GM21447 (cell line): ENCODE measurements at regions not wholly inside any gene's neighbourhood (a gene's known extent, or its start where the extent isn't known, plus 50 kb on each side); places are given as distances from the start of the nearest gene placed in this dataset.

Source experiments
- ATAC-seq: cut with Tn5 transposase; IDR thresholded peaks from one replicate; pipeline ENCODE4 v1.9.1; 2021; ENCODE audit not compliant: unreplicated experiment

GRCh38 chr2:16016282-16016681 is 75.9 kb downstream of the MYCN start:
- ATAC-seq, result no peak

DNA sequence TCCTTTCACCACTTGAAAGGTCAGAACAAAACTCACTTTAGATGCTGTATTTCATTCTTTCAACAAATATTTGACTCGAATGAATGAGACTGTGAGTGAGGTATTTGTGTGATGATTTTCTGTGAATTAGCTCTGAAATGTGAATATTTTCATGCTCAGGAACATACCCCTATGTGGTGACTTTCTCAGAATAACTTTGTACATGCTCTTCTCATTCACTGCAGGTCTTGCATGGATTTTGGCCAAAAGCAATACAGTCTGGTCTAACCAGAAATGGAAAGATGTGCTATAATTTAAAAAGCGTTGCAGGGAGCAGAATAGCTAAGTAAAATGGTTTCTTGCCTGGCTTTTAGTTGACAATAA is 75.5 kb downstream of the MYCN start:
- no peak for ATAC-seq

DNA sequence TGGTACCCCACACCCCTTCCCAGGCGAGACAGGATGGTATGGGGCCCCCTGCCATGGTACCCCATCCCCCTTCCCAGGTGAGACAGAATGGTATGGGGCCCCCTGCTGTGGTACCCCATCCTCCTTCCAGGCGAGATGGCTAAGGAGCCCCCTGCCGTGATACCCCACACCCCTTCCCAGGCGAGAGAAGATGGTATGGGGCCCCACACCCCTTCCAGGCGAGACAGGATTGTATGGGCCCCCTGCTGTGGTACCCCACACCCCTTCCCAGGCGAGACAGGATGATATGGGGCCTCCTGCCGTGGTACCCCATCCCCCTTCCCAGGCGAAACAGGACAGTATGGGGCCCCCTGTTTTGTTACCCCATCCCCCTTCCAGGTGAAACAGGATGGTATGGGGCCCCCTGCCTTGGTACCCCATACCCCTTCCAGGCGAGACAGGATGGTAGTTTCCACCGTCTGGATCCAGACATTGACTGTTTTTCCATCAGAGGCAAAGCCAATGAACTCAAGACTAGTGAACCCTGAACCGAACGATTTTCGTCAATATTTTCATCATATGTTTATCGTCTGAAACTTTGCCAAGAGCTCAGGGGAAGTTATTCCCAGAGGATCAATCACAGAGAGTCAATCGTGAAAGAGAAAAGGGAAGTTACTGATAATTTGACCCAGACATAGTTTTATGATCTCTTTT is 75.0 kb downstream of the MYCN start:
- ATAC-seq, result no peak

- ATAC-seq, result no peak
Observed at GRCh38 chr2:16014802-16015201, 74.5 kb downstream of the MYCN start.

DNA sequence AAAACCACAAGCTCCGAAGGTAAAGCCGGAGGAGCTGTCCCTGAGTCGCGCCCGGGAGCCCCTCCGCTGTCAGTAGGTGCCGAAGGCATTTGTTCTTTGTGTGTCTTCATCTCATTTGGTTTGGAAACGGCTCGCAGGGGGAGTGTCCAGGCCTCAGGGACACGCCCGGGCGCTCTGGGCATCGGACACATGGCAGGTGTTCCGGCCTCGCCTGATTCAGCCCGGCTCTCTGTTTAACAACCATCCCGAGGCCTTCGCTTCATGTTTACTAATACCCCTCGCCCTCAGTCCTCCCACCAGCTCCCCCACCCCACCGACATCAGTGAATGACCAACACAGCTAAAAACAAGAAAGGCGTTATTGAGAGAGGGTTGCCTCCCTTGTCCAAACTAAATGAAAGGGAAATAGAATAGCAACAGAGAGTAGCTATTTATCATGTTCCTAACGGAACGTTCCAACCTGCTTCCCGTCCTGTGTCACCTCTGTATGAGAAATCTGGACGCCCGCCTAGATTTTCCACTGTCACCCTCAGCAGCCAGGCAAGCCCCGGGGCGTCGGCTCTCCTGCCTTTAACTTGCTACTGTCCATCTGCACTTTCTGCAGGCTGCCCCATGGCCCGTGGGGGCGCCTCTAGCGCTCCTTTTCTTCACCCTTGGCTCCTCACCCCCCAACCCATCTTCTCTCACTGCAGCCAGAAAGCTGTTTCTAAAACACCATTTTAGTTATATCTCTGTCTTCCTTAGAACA is 73.9 kb downstream of the MYCN start:
- ATAC-seq, result no peak

- ATAC-seq, result no peak
Observed at GRCh38 chr2:16013359-16013911, 73.1 kb downstream of the MYCN start.

- no peak for ATAC-seq
Observed at GRCh38 chr2:16012626-16013358, 72.4 kb downstream of the MYCN start.

GRCh38 chr2:16012029-16012596 is 71.8 kb downstream of the MYCN start:
- ATAC-seq, result no peak

GRCh38 chr2:16011621-16011960 is 71.2 kb downstream of the MYCN start:
- no peak for ATAC-seq

GRCh38 chr2:16010951-16011620 is 70.7 kb downstream of the MYCN start:
- ATAC-seq, result no peak

DNA sequence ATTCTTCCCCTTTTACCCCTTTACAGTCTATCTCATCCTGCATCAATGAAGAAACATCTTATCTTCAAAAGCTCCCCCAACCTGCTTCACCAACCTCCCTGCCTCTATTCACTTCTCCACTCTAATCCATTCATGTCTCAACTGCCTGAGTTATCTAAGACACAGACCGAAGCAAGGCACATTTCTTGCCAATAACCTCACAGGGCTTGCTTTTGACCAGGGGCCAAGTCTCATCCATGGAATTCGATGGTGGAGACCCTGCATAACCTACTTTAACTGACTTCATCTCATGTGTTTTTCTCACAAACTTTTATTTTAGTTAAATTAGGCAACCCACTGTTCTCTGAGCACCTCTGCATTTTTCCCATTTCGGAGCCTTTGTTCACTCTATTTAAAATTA is 69.7 kb downstream of the MYCN start:
- no peak for ATAC-seq

DNA sequence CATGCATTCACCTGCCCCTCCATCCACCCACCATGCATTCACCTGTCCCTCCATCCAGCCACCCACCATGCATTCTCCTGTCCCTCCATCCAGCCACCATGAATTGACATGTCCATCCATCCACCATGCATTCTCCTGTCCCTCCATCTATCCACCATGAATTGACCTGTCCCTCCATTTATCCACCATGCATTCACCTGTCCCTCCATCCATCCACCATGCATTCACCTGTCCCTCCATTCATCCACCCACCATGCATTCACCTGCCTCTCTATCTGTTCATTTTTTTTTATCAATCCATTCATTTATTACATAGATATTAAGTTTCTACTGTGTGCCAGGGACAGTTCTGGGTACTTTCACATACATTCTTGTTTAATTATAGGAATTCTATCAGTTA is 69.2 kb downstream of the MYCN start:
- ATAC-seq, result no peak

DNA sequence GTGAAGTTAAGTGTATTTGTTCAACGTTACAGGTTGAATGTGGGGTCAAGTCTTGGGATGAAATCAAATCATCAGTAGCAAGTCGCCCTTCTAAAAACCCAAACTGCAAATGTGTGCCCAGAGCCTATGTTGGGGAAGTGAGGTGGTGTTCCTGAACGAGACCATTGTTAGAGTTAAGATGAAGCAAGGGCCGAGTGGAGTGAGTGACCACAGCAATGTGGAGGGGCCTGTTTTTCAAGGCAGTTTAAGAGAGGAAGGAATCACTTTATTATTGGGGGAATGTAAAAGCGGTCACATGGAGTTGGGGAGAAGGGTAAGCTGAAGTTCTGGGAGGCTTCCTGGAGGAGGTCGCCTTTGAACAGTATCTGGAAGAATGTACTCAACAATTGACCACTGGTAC is 68.5 kb downstream of the MYCN start:
- no peak for ATAC-seq

- ATAC-seq, result no peak
Observed at GRCh38 chr2:16008331-16008850, 68.0 kb downstream of the MYCN start.

GRCh38 chr2:16007167-16007934 is 67.0 kb downstream of the MYCN start:
- no peak for ATAC-seq

DNA sequence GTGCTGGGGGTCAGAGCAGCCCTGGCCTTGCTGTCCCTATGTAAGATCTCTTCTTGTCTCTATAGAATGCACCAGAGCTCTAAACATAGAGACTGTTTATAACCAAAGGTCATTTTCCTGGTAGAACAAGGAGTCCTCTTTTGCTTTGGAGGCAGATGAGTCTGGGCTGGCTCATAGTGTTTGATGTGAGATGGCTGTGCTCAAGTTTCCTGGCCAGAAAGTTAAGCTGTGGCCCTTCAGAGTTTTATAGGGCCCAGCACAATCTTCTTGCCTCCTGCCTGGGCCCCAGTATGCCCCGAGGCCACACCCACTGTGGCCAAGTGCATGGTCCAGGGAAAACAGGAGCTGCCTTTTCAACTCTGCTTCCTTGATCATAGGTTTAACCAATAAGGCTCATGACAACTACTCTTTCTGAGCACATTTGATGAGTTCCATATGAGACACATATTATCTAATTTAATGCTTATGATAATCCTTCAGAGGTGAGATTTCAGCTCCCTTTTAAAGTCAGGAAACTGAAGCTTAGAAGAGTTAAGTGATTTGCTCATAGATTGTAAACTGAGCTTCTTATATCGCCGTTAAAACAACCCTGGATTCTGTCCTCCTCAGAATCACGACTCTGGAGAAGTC is 66.3 kb downstream of the MYCN start:
- ATAC-seq, result no peak

- no peak for ATAC-seq
Observed at GRCh38 chr2:16005816-16006536, 65.6 kb downstream of the MYCN start.

DNA sequence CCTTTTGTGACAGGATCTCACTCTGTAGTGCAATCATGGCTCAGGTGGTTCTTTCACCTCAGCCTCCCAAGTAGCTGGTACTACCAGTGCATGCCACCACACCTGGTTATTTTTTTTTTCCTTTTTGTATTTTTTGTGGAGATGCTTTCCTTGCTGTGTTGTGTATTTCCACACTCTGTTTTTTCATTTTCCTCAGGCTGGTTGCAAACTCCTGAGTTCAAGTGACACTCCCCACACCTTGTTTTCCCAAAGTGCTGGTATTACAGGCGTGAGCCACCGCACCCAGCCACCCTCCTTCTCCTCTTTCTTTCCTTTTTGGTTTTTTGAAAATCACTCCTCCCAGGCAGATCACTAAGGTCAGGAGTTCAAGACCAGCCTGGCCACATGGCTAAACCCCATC is 65.0 kb downstream of the MYCN start:
- no peak for ATAC-seq

- ATAC-seq, result no peak
Observed at GRCh38 chr2:16003809-16004208, 63.5 kb downstream of the MYCN start.
